CD14-positive monocyte (primary cell): ENCODE measurements at regions not wholly inside any gene's neighbourhood (a gene's known extent, or its start where the extent isn't known, plus 50 kb on each side); places are given as distances from the start of the nearest gene placed in this dataset.

Source experiments
- DNase-seq, 3 donors: peaks; one replicate each; pipeline ENCODE4 v3.0.0-alpha.2; 2011 to 2022
- H2AFZ ChIP-seq: 2 replicates; pipeline ENCODE4 v1.6.0; 2012; ENCODE audit warnings: mild to moderate bottlenecking, low read depth, low read length, inconsistent platforms; ENCODE audit not compliant: insufficient read depth, poor library complexity, severe bottlenecking
- H3K27ac ChIP-seq, 2 donors: 1 replicate in 1 of 2; 2 replicates in 1 of 2; pipeline ENCODE4 v1.5.1; 2012 to 2013; ENCODE audit warnings: low read length in 2 of 2, control low read depth in 1 of 2, inconsistent platforms in 1 of 2, low read depth in 1 of 2, mild to moderate bottlenecking in 1 of 2
- H3K27me3 ChIP-seq, 2 donors: one replicate each; pipeline versions ENCODE4 v1.6.0 to v1.6.1; 2011 to 2013; ENCODE audit warnings: low read length in 2 of 2; ENCODE audit not compliant: control insufficient read depth in 2 of 2, insufficient read depth in 2 of 2
- H3K36me3 ChIP-seq, 2 donors: replicated peaks in 1 of 2; 1 replicate in 1 of 2; 2 replicates in 1 of 2; pipeline versions ENCODE4 v1.5.1 to v1.6.1; 2012 to 2013; ENCODE audit warnings: low read length in 2 of 2, control low read depth in 1 of 2, inconsistent platforms in 1 of 2, mild to moderate bottlenecking in 1 of 2; ENCODE audit not compliant: insufficient read depth in 2 of 2, control insufficient read depth in 1 of 2
- H3K4me1 ChIP-seq, 2 donors: 1 replicate in 1 of 2; 2 replicates in 1 of 2; pipeline versions ENCODE4 v1.5.1 to v1.6.1; 2012 to 2013; ENCODE audit warnings: low read length in 2 of 2, control low read depth in 1 of 2, inconsistent platforms in 1 of 2, mild to moderate bottlenecking in 1 of 2, moderate library complexity in 1 of 2; ENCODE audit not compliant: insufficient read depth in 2 of 2, control insufficient read depth in 1 of 2
- H3K4me2 ChIP-seq: replicated peaks from 2 replicates; pipeline ENCODE3; 2012; ENCODE audit warnings: low read length, moderate library complexity, mild to moderate bottlenecking; ENCODE audit not compliant: poor library complexity, severe bottlenecking; ENCODE audit errors: extremely low read depth
- H3K4me3 ChIP-seq, 3 experiments: fragments of 200-600 bp in 1 of 3; sonication (generic) in 1 of 3; replicated peaks in 1 of 3; 1 replicate in 2 of 3; 2 replicates in 1 of 3; pipeline ENCODE4 v1.5.1; 2011 to 2013; ENCODE audit warnings: low read length in 3 of 3, mild to moderate bottlenecking in 3 of 3, control low read depth in 2 of 3, low read depth in 2 of 3, inconsistent platforms in 1 of 3, moderate library complexity in 1 of 3
- H3K79me2 ChIP-seq: 2 replicates; pipeline ENCODE4 v1.6.0; 2012; ENCODE audit warnings: mild to moderate bottlenecking, control low read depth, inconsistent platforms, low read length, moderate library complexity; ENCODE audit not compliant: insufficient read depth
- H3K9ac ChIP-seq: 2 replicates; pipeline ENCODE4 v1.6.0; 2017; ENCODE audit warnings: low read length, mild to moderate bottlenecking; ENCODE audit not compliant: insufficient read depth, poor library complexity, severe bottlenecking
- H3K9me3 ChIP-seq, 2 donors: replicated peaks in 1 of 2; 1 replicate in 1 of 2; 2 replicates in 1 of 2; pipeline versions ENCODE4 v1.5.1 to v1.6.1; 2012 to 2013; ENCODE audit warnings: low read length in 2 of 2, control low read depth in 1 of 2; ENCODE audit not compliant: control insufficient read depth in 1 of 2, insufficient read depth in 1 of 2
- H4K20me1 ChIP-seq: 2 replicates; pipeline ENCODE4 v1.6.0; 2012; ENCODE audit warnings: mild to moderate bottlenecking, low read length, control low read depth, moderate library complexity; ENCODE audit not compliant: insufficient read depth
- H3K27ac Mint-ChIP-seq, 7 donors: one replicate each; pipeline ENCODE4 v1.8.0; 2020; ENCODE audit warnings: mild to moderate bottlenecking in 7 of 7, mixed read lengths in 7 of 7, moderate library complexity in 6 of 7, inconsistent platforms in 2 of 7
- H3K27me3 Mint-ChIP-seq, 3 donors: one replicate each; pipeline ENCODE4 v1.8.0; 2021 to 2022; ENCODE audit warnings: low read depth in 3 of 3, mild to moderate bottlenecking in 3 of 3, mixed read lengths in 3 of 3, moderate library complexity in 3 of 3, inconsistent platforms in 1 of 3
- H3K36me3 Mint-ChIP-seq, 2 donors: one replicate each; pipeline ENCODE4 v1.8.0; 2020; ENCODE audit warnings: mixed read lengths in 2 of 2, inconsistent platforms in 1 of 2, mild to moderate bottlenecking in 1 of 2
- H3K4me1 Mint-ChIP-seq: one replicate; pipeline ENCODE4 v1.8.0; 2020; ENCODE audit warnings: mild to moderate bottlenecking, mixed read lengths
- H3K4me3 Mint-ChIP-seq, 2 donors: one replicate each; pipeline ENCODE4 v1.8.0; 2020; ENCODE audit warnings: mild to moderate bottlenecking in 2 of 2, mixed read lengths in 2 of 2, moderate library complexity in 1 of 2
- H3K9me3 Mint-ChIP-seq, 7 donors: one replicate each; pipeline ENCODE4 v1.8.0; 2020 to 2022; ENCODE audit warnings: mixed read lengths in 7 of 7, mild to moderate bottlenecking in 6 of 7, moderate library complexity in 6 of 7, inconsistent platforms in 2 of 7
- CTCF ChIP-seq: fragments of 200-600 bp; IDR thresholded peaks from one replicate; pipeline ENCODE4 v1.8.0; 2022; ENCODE audit warnings: antibody characterized with exemption, mild to moderate bottlenecking
- WGBS: methylation state at CpG from one replicate; pipeline ENCODE4 v1.1.5; 2013; ENCODE audit warnings: missing lambda C conversion rate; ENCODE audit not compliant: insufficient coverage; 5-methylcytosine and 5-hydroxymethylcytosine counted together
- intact Hi-C, 2 donors: fragments of 100-400 bp; cut with micrococcal nuclease; formaldehyde crosslinking; loops; one replicate each; pipeline versions ENCODE4 v1.15.0 to v1.15.1; 2023

GRCh38 chr1:3956527-3957170, 56.6 kb upstream of the C1orf174 start:
- H2AFZ ChIP-seq = no peak overlapping the region
- H3K27ac ChIP-seq = no peak overlapping the region
- no peak overlapping the region for H3K4me2 ChIP-seq
- Mint-ChIP-seq H3K9me3 (peaks cover 0 to 2% (median 0%) of the 10 kb centered on the region in 7 donors), H3K27ac (no peak overlapping the region), H3K36me3 (no peaks in the 10 kb centered on the region), H3K4me3 (no peak overlapping the region), H3K27me3 (peaks cover 9 to 21% (median 20%) of the 10 kb centered on the region in 3 donors), H3K4me1 (no peaks in the 10 kb centered on the region)
- no peak for TF ChIP-seq CTCF
- WGBS = 86% methylated on average over 8 of the region's 14 CpGs
- H3K36me3 ChIP-seq = no peaks in the 10 kb centered on the region
- H3K79me2 ChIP-seq = no peaks in the 10 kb centered on the region
- H3K9me3 ChIP-seq = no peaks in the 10 kb centered on the region
- no peak overlapping the region for H3K4me3 ChIP-seq
- DNase-seq = no peak
- intact Hi-C loops = no loop called here
- H3K9ac ChIP-seq = no peak overlapping the region
- no peaks in the 10 kb centered on the region for H4K20me1 ChIP-seq
- H3K4me1 ChIP-seq = no peaks in the 10 kb centered on the region
- no peaks in the 10 kb centered on the region for H3K27me3 ChIP-seq

- H3K4me1 Mint-ChIP-seq = no peaks in the 10 kb centered on the region
- Histone ChIP-seq H3K9me3 (no peaks in the 10 kb centered on the region), H3K79me2 (no peaks in the 10 kb centered on the region), H3K4me1 (no peaks in the 10 kb centered on the region), H3K4me3 (no peak overlapping the region), H2AFZ (no peak overlapping the region), H4K20me1 (no peaks in the 10 kb centered on the region), H3K4me2 (no peak overlapping the region), H3K27me3 (no peaks in the 10 kb centered on the region), H3K9ac (no peak overlapping the region), H3K27ac (no peak overlapping the region), H3K36me3 (no peaks in the 10 kb centered on the region)
- DNase-seq = no peak
- H3K27me3 Mint-ChIP-seq = peaks cover 8 to 17% (median 13%) of the 10 kb centered on the region in 3 donors
- TF ChIP-seq CTCF = no peak
- H3K9me3 Mint-ChIP-seq = peaks cover 0 to 6% (median 0%) of the 10 kb centered on the region in 7 donors
- intact Hi-C loops = no loop called here
- 88% methylated on average over 10 of the region's 12 CpGs for WGBS
- H3K36me3 Mint-ChIP-seq = no peaks in the 10 kb centered on the region
- H3K27ac Mint-ChIP-seq = no peak overlapping the region
- no peak overlapping the region for H3K4me3 Mint-ChIP-seq
Observed at GRCh38 chr1:3959361-3959760, 59.3 kb upstream of the C1orf174 start.
